ENCODE measurements at regions not wholly inside any gene's neighbourhood (a gene's known extent, or its start where the extent isn't known, plus 50 kb on each side); places are given as distances from the start of the nearest gene placed in this dataset.

DNA sequence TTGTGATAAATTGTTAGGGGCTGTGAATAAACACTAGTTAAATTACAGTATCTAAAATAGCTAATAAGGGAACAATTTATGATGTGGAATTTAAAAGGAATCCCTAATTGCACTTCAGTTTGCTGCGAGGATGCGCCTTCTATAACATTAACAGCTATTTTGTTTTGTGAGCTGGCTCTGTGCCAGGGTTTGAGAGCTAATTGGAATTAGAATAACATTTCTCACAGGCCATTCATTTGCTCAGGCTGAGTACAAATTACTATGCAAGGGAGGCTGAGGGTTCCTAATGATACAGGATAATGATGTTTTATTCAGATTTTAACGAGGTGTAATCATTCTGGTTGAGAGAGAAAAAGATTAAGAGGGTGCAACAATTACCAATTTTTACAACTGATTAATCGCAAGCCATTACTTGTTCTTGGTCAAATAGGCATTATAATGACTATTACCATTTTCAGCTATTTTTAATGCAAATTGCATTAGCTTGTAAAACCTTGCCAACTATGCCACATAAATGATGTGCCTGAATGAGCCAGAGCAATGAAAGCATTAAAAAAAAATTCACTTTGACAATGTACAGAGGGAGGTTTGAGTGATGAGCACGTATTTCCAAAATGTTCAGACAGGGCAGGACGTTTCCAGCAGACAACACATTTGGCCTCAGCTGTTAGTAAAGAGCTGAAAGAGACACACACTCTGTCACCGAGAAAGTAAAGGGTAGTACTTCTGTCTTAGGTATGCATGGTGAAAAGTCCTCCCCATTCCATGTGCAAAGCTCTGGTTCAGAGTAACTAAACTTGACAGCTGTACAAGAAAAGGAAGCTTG, 576.5 kb downstream of the TLE1 start:
- TF ChIP-seq, protein P1, sequence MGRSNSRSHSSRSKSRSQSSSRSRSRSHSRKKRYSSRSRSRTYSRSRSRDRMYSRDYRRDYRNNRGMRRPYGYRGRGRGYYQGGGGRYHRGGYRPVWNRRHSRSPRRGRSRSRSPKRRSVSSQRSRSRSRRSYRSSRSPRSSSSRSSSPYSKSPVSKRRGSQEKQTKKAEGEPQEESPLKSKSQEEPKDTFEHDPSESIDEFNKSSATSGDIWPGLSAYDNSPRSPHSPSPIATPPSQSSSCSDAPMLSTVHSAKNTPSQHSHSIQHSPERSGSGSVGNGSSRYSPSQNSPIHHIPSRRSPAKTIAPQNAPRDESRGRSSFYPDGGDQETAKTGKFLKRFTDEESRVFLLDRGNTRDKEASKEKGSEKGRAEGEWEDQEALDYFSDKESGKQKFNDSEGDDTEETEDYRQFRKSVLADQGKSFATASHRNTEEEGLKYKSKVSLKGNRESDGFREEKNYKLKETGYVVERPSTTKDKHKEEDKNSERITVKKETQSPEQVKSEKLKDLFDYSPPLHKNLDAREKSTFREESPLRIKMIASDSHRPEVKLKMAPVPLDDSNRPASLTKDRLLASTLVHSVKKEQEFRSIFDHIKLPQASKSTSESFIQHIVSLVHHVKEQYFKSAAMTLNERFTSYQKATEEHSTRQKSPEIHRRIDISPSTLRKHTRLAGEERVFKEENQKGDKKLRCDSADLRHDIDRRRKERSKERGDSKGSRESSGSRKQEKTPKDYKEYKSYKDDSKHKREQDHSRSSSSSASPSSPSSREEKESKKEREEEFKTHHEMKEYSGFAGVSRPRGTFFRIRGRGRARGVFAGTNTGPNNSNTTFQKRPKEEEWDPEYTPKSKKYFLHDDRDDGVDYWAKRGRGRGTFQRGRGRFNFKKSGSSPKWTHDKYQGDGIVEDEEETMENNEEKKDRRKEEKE (IDR thresholded peaks at IDR 0.05): no peak
- TF ChIP-seq CTCF (IDR thresholded peaks at IDR 0.05 in 2 of 3, conservative IDR thresholded peaks at IDR 0.05 in 1 of 3; ENCODE audit: control insufficient read depth in 2 of 3, extremely low read depth in 1 of 3, insufficient read depth in 1 of 3, low read depth in 3 of 3, low read length in 3 of 3): no peak
- TF ChIP-seq POLR2A (IDR thresholded peaks at IDR 0.05; ENCODE audit: low read depth, low read length): no peak
- TF ChIP-seq, protein P2, sequence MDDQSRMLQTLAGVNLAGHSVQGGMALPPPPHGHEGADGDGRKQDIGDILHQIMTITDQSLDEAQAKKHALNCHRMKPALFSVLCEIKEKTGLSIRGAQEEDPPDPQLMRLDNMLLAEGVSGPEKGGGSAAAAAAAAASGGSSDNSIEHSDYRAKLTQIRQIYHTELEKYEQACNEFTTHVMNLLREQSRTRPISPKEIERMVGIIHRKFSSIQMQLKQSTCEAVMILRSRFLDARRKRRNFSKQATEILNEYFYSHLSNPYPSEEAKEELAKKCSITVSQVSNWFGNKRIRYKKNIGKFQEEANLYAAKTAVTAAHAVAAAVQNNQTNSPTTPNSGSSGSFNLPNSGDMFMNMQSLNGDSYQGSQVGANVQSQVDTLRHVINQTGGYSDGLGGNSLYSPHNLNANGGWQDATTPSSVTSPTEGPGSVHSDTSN (IDR thresholded peaks at IDR 0.05; ENCODE audit: insufficient replicate concordance, low read depth, low read length): no peak
- no peak for TF ChIP-seq JUND (IDR thresholded peaks at IDR 0.05; ENCODE audit: low read depth, low read length)
- no peak for TF ChIP-seq POLR2AphosphoS5 (IDR thresholded peaks at IDR 0.05; ENCODE audit: low read length)
- TF ChIP-seq ZNF384 (IDR thresholded peaks at IDR 0.05; ENCODE audit: borderline replicate concordance, low read depth, low read length): no peak
- TF ChIP-seq TBL1XR1 (IDR thresholded peaks at IDR 0.05; ENCODE audit: low read depth, low read length): no peak
- no peak for TF ChIP-seq PAX5 (IDR thresholded peaks at IDR 0.05; ENCODE audit: borderline replicate concordance, low read depth, low read length)
- TF ChIP-seq ASH2L (IDR thresholded peaks at IDR 0.05; ENCODE audit: borderline replicate concordance, low read depth): no peak
- no peak for TF ChIP-seq REST (IDR thresholded peaks at IDR 0.05; ENCODE audit: low read depth, low read length)
- TF ChIP-seq EP300 (IDR thresholded peaks at IDR 0.05; ENCODE audit: borderline replicate concordance in 1 of 2, control insufficient read depth in 1 of 2, low read depth in 2 of 2, low read length in 2 of 2): no peak

Measured in GM12878 (cell line).